ENCODE measurements at regions not wholly inside any gene's neighbourhood (a gene's known extent, or its start where the extent isn't known, plus 50 kb on each side); places are given as distances from the start of the nearest gene placed in this dataset.

DNA sequence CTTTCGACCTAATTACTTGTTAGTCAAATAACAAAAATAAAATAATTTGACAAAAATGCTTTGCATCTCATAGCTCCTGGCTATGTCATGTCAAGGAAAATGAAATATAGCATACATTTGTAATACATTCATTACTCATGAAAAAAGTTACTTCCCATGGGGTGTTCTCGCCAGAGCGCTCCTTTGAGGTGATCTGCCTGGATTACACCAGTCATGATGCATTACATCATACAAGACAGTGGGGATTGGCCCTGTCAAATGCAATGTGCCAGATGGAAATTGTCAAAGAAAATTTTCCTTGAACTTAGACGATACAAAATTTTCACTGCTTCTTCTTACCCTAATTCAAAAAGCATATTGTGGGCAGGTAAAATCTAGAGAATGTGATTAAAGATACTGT lies 215.6 kb upstream of the B3GALT2 start:
- TF ChIP-seq ZFP3 (CRISPR knock-in tag; IDR thresholded peaks at IDR 0.05) (no peak), CREB5 (CRISPR knock-in tag; IDR thresholded peaks at IDR 0.05; ENCODE audit: low read depth) (no peak), RARB (CRISPR knock-in tag; IDR thresholded peaks at IDR 0.05) (no peak), SNAI2 (CRISPR knock-in tag; IDR thresholded peaks at IDR 0.05) (no peak), CSDC2 (CRISPR knock-in tag; IDR thresholded peaks at IDR 0.05) (no peak)
